C4-2B (cell line): ENCODE measurements at regions not wholly inside any gene's neighbourhood (a gene's known extent, or its start where the extent isn't known, plus 50 kb on each side); places are given as distances from the start of the nearest gene placed in this dataset.
A peak's percentile ranks its signal among the peaks of the same experiment; 100 is the strongest.

Experiments used
- H3K27ac ChIP-seq: fragments of 450-650 bp; 2 replicates; pipeline ENCODE4 v1.5.1; 2017
- ZFX ChIP-seq: fragments of 450-650 bp; IDR thresholded peaks from 2 replicates; pipeline ENCODE4 v1.6.1; 2017
- TF ChIP-seq, protein P1 (sequence below): fragments of 450-650 bp; conservative IDR thresholded peaks from 2 replicates; pipeline ENCODE4 v1.5.1; 2017; ENCODE audit warnings: mild to moderate bottlenecking

DNA sequence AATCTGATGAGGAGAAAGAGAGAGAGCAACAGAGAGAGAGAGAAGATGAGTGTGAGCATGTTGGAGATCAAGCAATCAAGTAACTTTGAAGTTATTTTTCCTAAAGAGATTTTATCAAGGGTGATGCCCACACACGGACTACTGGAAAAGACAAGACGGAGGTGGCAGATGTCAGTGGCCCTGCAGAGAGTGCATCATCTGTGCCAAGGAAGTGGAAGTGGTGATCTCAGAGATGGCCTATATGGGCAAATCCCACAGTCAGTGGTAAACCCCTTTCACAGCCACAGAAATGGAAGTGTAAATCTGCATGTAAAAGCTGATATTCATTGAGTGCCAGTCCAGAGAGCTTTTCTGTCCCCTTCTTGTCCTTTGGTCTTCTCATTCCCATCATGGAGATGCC lies 577.2 kb upstream of the AADAT start:
- no peak for TF ChIP-seq ZFX
- TF ChIP-seq, protein P1, sequence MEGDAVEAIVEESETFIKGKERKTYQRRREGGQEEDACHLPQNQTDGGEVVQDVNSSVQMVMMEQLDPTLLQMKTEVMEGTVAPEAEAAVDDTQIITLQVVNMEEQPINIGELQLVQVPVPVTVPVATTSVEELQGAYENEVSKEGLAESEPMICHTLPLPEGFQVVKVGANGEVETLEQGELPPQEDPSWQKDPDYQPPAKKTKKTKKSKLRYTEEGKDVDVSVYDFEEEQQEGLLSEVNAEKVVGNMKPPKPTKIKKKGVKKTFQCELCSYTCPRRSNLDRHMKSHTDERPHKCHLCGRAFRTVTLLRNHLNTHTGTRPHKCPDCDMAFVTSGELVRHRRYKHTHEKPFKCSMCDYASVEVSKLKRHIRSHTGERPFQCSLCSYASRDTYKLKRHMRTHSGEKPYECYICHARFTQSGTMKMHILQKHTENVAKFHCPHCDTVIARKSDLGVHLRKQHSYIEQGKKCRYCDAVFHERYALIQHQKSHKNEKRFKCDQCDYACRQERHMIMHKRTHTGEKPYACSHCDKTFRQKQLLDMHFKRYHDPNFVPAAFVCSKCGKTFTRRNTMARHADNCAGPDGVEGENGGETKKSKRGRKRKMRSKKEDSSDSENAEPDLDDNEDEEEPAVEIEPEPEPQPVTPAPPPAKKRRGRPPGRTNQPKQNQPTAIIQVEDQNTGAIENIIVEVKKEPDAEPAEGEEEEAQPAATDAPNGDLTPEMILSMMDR = no peak

DNA sequence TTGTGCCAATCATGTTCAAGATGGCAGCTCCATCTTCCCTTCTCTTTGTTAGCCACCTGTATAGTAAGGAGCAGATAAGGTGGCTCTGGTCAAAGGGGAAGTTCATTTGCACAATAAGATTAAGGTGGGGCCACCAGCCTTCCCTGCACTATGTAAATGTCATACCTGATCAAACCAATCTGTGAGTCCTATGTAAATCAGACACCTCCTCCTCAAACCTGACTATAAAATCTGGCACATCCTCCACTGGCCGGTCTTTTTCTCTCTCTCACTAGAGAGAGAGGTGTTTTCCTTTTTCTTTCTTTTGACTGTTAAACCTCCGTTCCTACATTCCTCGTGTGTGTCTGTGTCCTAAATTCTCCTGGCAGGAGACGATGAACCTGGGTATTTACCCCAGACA lies 572.5 kb upstream of the AADAT start:
- TF ChIP-seq, protein P1 = no peak
- TF ChIP-seq ZFX = no peak
- H3K27ac ChIP-seq = no peak overlapping the region

More for the DNA sequence above, 577.2 kb upstream of the AADAT start:
- H3K27ac ChIP-seq = no peak overlapping the region

DNA sequence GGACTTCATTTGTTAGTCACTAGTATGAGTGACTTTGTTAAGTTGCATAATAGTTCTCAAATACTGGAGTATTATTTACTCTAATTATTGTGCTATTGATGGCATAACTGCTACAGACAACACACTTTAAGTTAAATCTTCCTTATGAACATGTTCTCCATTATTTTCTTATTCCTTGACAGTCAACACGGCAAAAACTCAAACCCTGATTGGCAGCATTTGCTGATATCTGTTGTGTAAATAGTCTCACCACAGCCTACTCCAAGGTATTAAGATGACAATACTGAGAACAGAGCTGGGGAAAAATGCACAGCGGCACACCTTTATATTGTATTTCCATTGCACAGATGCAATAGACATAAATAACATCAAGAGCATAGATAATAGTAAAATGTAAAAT lies 568.0 kb upstream of the AADAT start:
- no peak overlapping the region for H3K27ac ChIP-seq
- TF ChIP-seq, protein P1 = no peak
- no peak for TF ChIP-seq ZFX

- H3K27ac ChIP-seq = peak overlapping the region; percentile 72
- TF ChIP-seq, protein P1 = no peak
- TF ChIP-seq ZFX = no peak
Observed at GRCh38 chr4:170656506-170656905, 566.8 kb upstream of the AADAT start.

DNA sequence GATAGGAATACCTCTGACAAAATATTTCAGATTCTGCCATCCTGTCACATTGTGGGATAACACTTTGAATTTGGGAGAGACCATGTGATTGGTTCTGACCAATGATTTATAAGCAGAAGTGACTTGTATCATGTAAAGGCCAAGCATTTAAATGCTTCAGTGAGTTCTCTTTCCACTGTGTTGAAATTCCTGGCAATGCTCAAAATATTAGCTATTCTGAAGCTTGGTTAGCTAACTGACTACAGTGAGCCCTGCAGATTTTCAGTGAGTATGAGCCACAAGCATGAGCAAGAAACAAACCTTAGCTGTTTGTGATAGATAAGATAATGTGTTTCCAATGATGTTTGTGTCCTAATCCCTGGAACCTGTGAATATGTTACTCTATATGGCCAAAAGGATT lies 562.8 kb upstream of the AADAT start:
- TF ChIP-seq ZFX = no peak
- TF ChIP-seq, protein P1 = no peak
- H3K27ac ChIP-seq = no peak overlapping the region

- TF ChIP-seq ZFX = no peak
- TF ChIP-seq, protein P1 = no peak
Observed at GRCh38 chr4:170651786-170652185, 562.0 kb upstream of the AADAT start.

DNA sequence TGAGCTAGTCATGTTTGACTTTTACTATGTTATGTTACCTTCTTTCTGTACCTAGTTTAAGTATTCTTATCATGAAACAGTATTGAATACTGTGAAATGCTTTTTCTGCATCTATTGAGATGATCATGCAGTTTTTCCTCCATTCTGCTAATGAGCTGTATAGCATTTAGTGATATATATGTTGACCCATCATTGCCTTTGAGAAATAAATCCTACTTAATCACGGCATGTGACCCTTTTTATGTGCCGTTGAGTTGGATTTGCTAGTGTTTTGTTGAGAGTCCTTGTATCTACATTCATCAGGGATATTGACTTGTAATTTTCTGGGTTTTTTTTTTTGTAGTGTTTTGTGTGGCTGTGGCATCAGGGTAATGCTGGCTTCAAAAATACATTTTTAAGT lies 537.7 kb upstream of the AADAT start:
- TF ChIP-seq ZFX = no peak
- TF ChIP-seq, protein P1 = no peak
- no peak overlapping the region for H3K27ac ChIP-seq

More at GRCh38 chr4:170651786-170652185, 562.0 kb upstream of the AADAT start:
- no peak overlapping the region for H3K27ac ChIP-seq
